Activated naive CD4-positive, alpha-beta T cell treated with anti-CD3 and anti-CD28 coated beads, Interleukin-2, amount 10 ng/mL, durations not matched to agents 7 days and 5 days (primary cell): ENCODE measurements at regions not wholly inside any gene's neighbourhood (a gene's known extent, or its start where the extent isn't known, plus 50 kb on each side); places are given as distances from the start of the nearest gene placed in this dataset.

Source experiments
- CTCF ChIA-PET: fragments of 350-600 bp; sonication (Branson Sonifier 250); formaldehyde crosslinking; loops from one replicate; lab custom pipeline; 2021; ENCODE audit warnings: antibody characterized with exemption; lab: Charles Lee
- DNase-seq: peaks from one replicate; pipeline ENCODE4 v3.0.0-alpha.2; 2020
- H3K27ac Mint-ChIP-seq: one replicate; pipeline ENCODE4 v1.8.0; 2021; ENCODE audit warnings: mild to moderate bottlenecking, moderate library complexity, mixed read lengths
- H3K27me3 Mint-ChIP-seq: one replicate; pipeline ENCODE4 v1.8.0; 2021; ENCODE audit warnings: mild to moderate bottlenecking, mixed read lengths
- H3K36me3 Mint-ChIP-seq: one replicate; pipeline ENCODE4 v1.8.0; 2021; ENCODE audit warnings: mixed read lengths
- H3K4me1 Mint-ChIP-seq: one replicate; pipeline ENCODE4 v1.8.0; 2021; ENCODE audit warnings: mixed read lengths
- H3K4me3 Mint-ChIP-seq: one replicate; pipeline ENCODE4 v1.8.0; 2021; ENCODE audit warnings: mild to moderate bottlenecking, moderate library complexity, mixed read lengths
- H3K9me3 Mint-ChIP-seq: one replicate; pipeline ENCODE4 v1.8.0; 2021; ENCODE audit warnings: mixed read lengths

- Mint-ChIP-seq H3K9me3 (peaks cover 2% of the 10 kb centered on the region), H3K27me3 (no peaks in the 10 kb centered on the region), H3K4me3 (no peak overlapping the region), H3K4me1 (no peaks in the 10 kb centered on the region), H3K27ac (no peak overlapping the region), H3K36me3 (no peaks in the 10 kb centered on the region)
- no peak for DNase-seq
- CTCF ChIA-PET: no interaction called here
Measured at GRCh38 chr4:116385583-116385982, 699.8 kb downstream of the TRAM1L1 start.

GRCh38 chr4:116374815-116375214 lies 710.6 kb downstream of the TRAM1L1 start:
- CTCF ChIA-PET: no interaction called here
- Mint-ChIP-seq H3K27me3 (no peaks in the 10 kb centered on the region), H3K36me3 (no peaks in the 10 kb centered on the region), H3K27ac (no peak overlapping the region), H3K9me3 (no peaks in the 10 kb centered on the region), H3K4me1 (no peaks in the 10 kb centered on the region), H3K4me3 (no peak overlapping the region)
- DNase-seq: no peak

- Mint-ChIP-seq H3K4me3 (no peak overlapping the region), H3K9me3 (no peaks in the 10 kb centered on the region), H3K27ac (no peak overlapping the region), H3K4me1 (no peaks in the 10 kb centered on the region), H3K27me3 (no peaks in the 10 kb centered on the region), H3K36me3 (no peaks in the 10 kb centered on the region)
- CTCF ChIA-PET: no interaction called here
- DNase-seq: no peak
Measured at GRCh38 chr4:116362583-116362982, 722.8 kb downstream of the TRAM1L1 start.

- Mint-ChIP-seq H3K4me3 (no peak overlapping the region), H3K9me3 (no peaks in the 10 kb centered on the region), H3K27ac (no peak overlapping the region), H3K4me1 (no peaks in the 10 kb centered on the region), H3K27me3 (no peaks in the 10 kb centered on the region), H3K36me3 (no peaks in the 10 kb centered on the region)
- CTCF ChIA-PET: no interaction called here
- DNase-seq: no peak
Measured at GRCh38 chr4:116361790-116362189, 723.6 kb downstream of the TRAM1L1 start.

GRCh38 chr4:116358633-116359222 lies 726.6 kb downstream of the TRAM1L1 start:
- Mint-ChIP-seq H3K27ac (no peak overlapping the region), H3K27me3 (no peaks in the 10 kb centered on the region), H3K4me1 (no peaks in the 10 kb centered on the region), H3K36me3 (no peaks in the 10 kb centered on the region), H3K9me3 (no peaks in the 10 kb centered on the region), H3K4me3 (no peak overlapping the region)
- peak; percentile 53 for DNase-seq
- CTCF ChIA-PET: interaction anchor here (0.8 kb wide), 1 partner anchor 9 kb away, joined by 3 read pairs; no protein-coding TSS in a partner anchor

GRCh38 chr4:116357758-116358157 lies 727.6 kb downstream of the TRAM1L1 start:
- no peaks in the 10 kb centered on the region for H3K27me3 Mint-ChIP-seq
- H3K4me3 Mint-ChIP-seq: no peak overlapping the region
- CTCF ChIA-PET: no interaction called here
- no peak overlapping the region for H3K27ac Mint-ChIP-seq
- no peak for DNase-seq
- no peaks in the 10 kb centered on the region for H3K9me3 Mint-ChIP-seq
- no peaks in the 10 kb centered on the region for H3K4me1 Mint-ChIP-seq
- no peaks in the 10 kb centered on the region for H3K36me3 Mint-ChIP-seq

GRCh38 chr4:116346750-116347149 lies 738.6 kb downstream of the TRAM1L1 start:
- CTCF ChIA-PET: no interaction called here
- H3K27me3 Mint-ChIP-seq: no peaks in the 10 kb centered on the region
- no peaks in the 10 kb centered on the region for H3K4me1 Mint-ChIP-seq
- H3K36me3 Mint-ChIP-seq: no peaks in the 10 kb centered on the region
- no peak overlapping the region for H3K27ac Mint-ChIP-seq
- no peaks in the 10 kb centered on the region for H3K9me3 Mint-ChIP-seq
- no peak for DNase-seq
- H3K4me3 Mint-ChIP-seq: no peak overlapping the region

GRCh38 chr4:116343809-116344208 lies 741.6 kb downstream of the TRAM1L1 start:
- CTCF ChIA-PET: no interaction called here
- DNase-seq: no peak
- no peaks in the 10 kb centered on the region for H3K36me3 Mint-ChIP-seq
- no peak overlapping the region for H3K4me3 Mint-ChIP-seq
- H3K9me3 Mint-ChIP-seq: no peaks in the 10 kb centered on the region
- no peaks in the 10 kb centered on the region for H3K27me3 Mint-ChIP-seq
- H3K27ac Mint-ChIP-seq: no peak overlapping the region
- no peaks in the 10 kb centered on the region for H3K4me1 Mint-ChIP-seq

GRCh38 chr4:116342143-116342542 lies 743.2 kb downstream of the TRAM1L1 start:
- H3K27ac Mint-ChIP-seq: no peak overlapping the region
- no peaks in the 10 kb centered on the region for H3K36me3 Mint-ChIP-seq
- CTCF ChIA-PET: no interaction called here
- H3K4me3 Mint-ChIP-seq: no peak overlapping the region
- H3K4me1 Mint-ChIP-seq: no peaks in the 10 kb centered on the region
- no peak for DNase-seq
- no peaks in the 10 kb centered on the region for H3K27me3 Mint-ChIP-seq
- H3K9me3 Mint-ChIP-seq: no peaks in the 10 kb centered on the region

- no peaks in the 10 kb centered on the region for H3K27me3 Mint-ChIP-seq
- no peaks in the 10 kb centered on the region for H3K4me1 Mint-ChIP-seq
- no peak for DNase-seq
- CTCF ChIA-PET: no interaction called here
- no peak overlapping the region for H3K27ac Mint-ChIP-seq
- no peak overlapping the region for H3K4me3 Mint-ChIP-seq
- H3K9me3 Mint-ChIP-seq: no peaks in the 10 kb centered on the region
- no peaks in the 10 kb centered on the region for H3K36me3 Mint-ChIP-seq
Measured at GRCh38 chr4:116332508-116332907, 752.9 kb downstream of the TRAM1L1 start.

GRCh38 chr4:116328261-116328860 lies 757.0 kb downstream of the TRAM1L1 start:
- H3K27ac Mint-ChIP-seq: no peak overlapping the region
- H3K36me3 Mint-ChIP-seq: no peaks in the 10 kb centered on the region
- CTCF ChIA-PET: no interaction called here
- no peaks in the 10 kb centered on the region for H3K9me3 Mint-ChIP-seq
- H3K4me3 Mint-ChIP-seq: no peak overlapping the region
- H3K27me3 Mint-ChIP-seq: no peaks in the 10 kb centered on the region
- H3K4me1 Mint-ChIP-seq: no peaks in the 10 kb centered on the region
- no peak for DNase-seq

GRCh38 chr4:116323606-116324005 lies 761.8 kb downstream of the TRAM1L1 start:
- H3K27me3 Mint-ChIP-seq: no peaks in the 10 kb centered on the region

GRCh38 chr4:116321471-116321870 lies 763.9 kb downstream of the TRAM1L1 start:
- no peak for DNase-seq
- CTCF ChIA-PET: no interaction called here

More at GRCh38 chr4:116323606-116324005, 761.8 kb downstream of the TRAM1L1 start:
- Mint-ChIP-seq H3K4me3 (no peak overlapping the region), H3K9me3 (no peaks in the 10 kb centered on the region), H3K27ac (no peak overlapping the region), H3K4me1 (no peaks in the 10 kb centered on the region), H3K36me3 (no peaks in the 10 kb centered on the region)
- CTCF ChIA-PET: no interaction called here
- DNase-seq: no peak

GRCh38 chr4:116320859-116321258 lies 764.5 kb downstream of the TRAM1L1 start:
- Mint-ChIP-seq H3K4me1 (no peaks in the 10 kb centered on the region), H3K9me3 (no peaks in the 10 kb centered on the region), H3K36me3 (no peaks in the 10 kb centered on the region), H3K27me3 (no peaks in the 10 kb centered on the region), H3K4me3 (no peak overlapping the region), H3K27ac (no peak overlapping the region)
- CTCF ChIA-PET: no interaction called here
- DNase-seq: no peak

More at GRCh38 chr4:116321471-116321870, 763.9 kb downstream of the TRAM1L1 start:
- Mint-ChIP-seq H3K9me3 (no peaks in the 10 kb centered on the region), H3K36me3 (no peaks in the 10 kb centered on the region), H3K4me3 (no peak overlapping the region), H3K4me1 (no peaks in the 10 kb centered on the region), H3K27me3 (no peaks in the 10 kb centered on the region), H3K27ac (no peak overlapping the region)

GRCh38 chr4:116303736-116304188 lies 781.6 kb downstream of the TRAM1L1 start:
- Mint-ChIP-seq H3K27me3 (no peaks in the 10 kb centered on the region), H3K4me1 (no peaks in the 10 kb centered on the region), H3K27ac (no peak overlapping the region), H3K4me3 (no peak overlapping the region), H3K9me3 (peaks cover 5% of the 10 kb centered on the region), H3K36me3 (no peaks in the 10 kb centered on the region)
- CTCF ChIA-PET: no interaction called here
- no peak for DNase-seq
